Sigmoid colon (tissue), 6 donors: ENCODE measurements at regions not wholly inside any gene's neighbourhood (a gene's known extent, or its start where the extent isn't known, plus 50 kb on each side); places are given as distances from the start of the nearest gene placed in this dataset.

Experiments used
- DNase-seq: peaks from one replicate; pipeline ENCODE4 v3.0.0-alpha.2; 2019
- H3K27ac ChIP-seq, 4 donors: fragments of 200-600 bp; sonication (generic); one replicate each; pipeline ENCODE4 v1.5.1; 2016 to 2019; ENCODE audit warnings: mild to moderate bottlenecking in 1 of 4
- H3K27me3 ChIP-seq, 3 donors: fragments of 200-600 bp; sonication (generic); one replicate each; pipeline ENCODE4 v1.5.1; 2019; ENCODE audit warnings: mild to moderate bottlenecking in 1 of 3
- H3K36me3 ChIP-seq, 4 donors: fragments of 200-600 bp; sonication (generic); one replicate each; pipeline ENCODE4 v1.5.1; 2016 to 2019
- H3K4me1 ChIP-seq, 4 donors: fragments of 200-600 bp; sonication (generic); one replicate each; pipeline ENCODE4 v1.5.1; 2017 to 2019
- H3K4me3 ChIP-seq, 4 donors: fragments of 200-600 bp; sonication (generic); one replicate each; pipeline ENCODE4 v1.5.1; 2017 to 2019; ENCODE audit warnings: mild to moderate bottlenecking in 2 of 4, moderate library complexity in 1 of 4
- H3K9me3 ChIP-seq, 4 donors: fragments of 200-600 bp in 3 of 4; sonication (generic) in 3 of 4; one replicate each; pipeline versions ENCODE4 v1.5.1 to v1.6.1; 2013 to 2019
- CTCF ChIP-seq, 4 experiments: fragments of 450-650 bp in 3 of 4; fragments of 200-600 bp in 1 of 4; IDR thresholded peaks; one replicate each; pipeline ENCODE4 v1.5.1; 2016 to 2019; ENCODE audit warnings: antibody characterized with exemption in 4 of 4, mild to moderate bottlenecking in 3 of 4, moderate library complexity in 2 of 4
- EP300 ChIP-seq, 4 donors: sonication (generic); formaldehyde crosslinking; IDR thresholded peaks; one replicate each; pipeline ENCODE4 v1.6.1; 2017; ENCODE audit warnings: antibody characterized with exemption in 4 of 4
- POLR2A ChIP-seq, 2 donors: fragments of 450-650 bp; IDR thresholded peaks; one replicate each; pipeline ENCODE4 v1.6.1; 2016; ENCODE audit warnings: antibody characterized with exemption in 2 of 2, mild to moderate bottlenecking in 2 of 2, moderate library complexity in 2 of 2
- POLR2AphosphoS5 ChIP-seq, 4 donors: sonication (generic); formaldehyde crosslinking; IDR thresholded peaks; one replicate each; pipeline ENCODE4 v1.6.1; 2017; ENCODE audit warnings: antibody characterized with exemption in 4 of 4
- WGBS, 2 donors: extraction: QIAGEN DNeasy Blood & Tissue Kit; methylation state at CpG; one replicate each; pipeline ENCODE4 v1.1.7; 2013; 5-methylcytosine and 5-hydroxymethylcytosine counted together
- intact Hi-C: fragments of 100-400 bp; cut with DNase I; formaldehyde crosslinking; loops from one replicate; pipeline ENCODE4 v1.15.1; 2023
- donor health status: healthy with polysubstance abuse.
- donor health status: healthy.

- H3K4me1 ChIP-seq = no peaks in the 10 kb centered on the region
- H3K27me3 ChIP-seq = no peaks in the 10 kb centered on the region
- H3K9me3 ChIP-seq = peaks cover 0 to 2% (median 0%) of the 10 kb centered on the region in 4 donors
- no peaks in the 10 kb centered on the region for H3K36me3 ChIP-seq
- no peak overlapping the region for H3K4me3 ChIP-seq
- DNase-seq = no peak
- H3K27ac ChIP-seq = no peak overlapping the region
- intact Hi-C loops = no loop called here
- TF ChIP-seq CTCF (IDR thresholded peaks at IDR 0.05) = no peak
- no peak for TF ChIP-seq EP300 (IDR thresholded peaks at IDR 0.05)
- no peak for TF ChIP-seq POLR2AphosphoS5 (IDR thresholded peaks at IDR 0.05)
- no peak for TF ChIP-seq POLR2A (IDR thresholded peaks at IDR 0.05)
- 81 to 86% methylated on average over 4 of the region's 4 CpGs for WGBS, 2 donors
Measured at GRCh38 chr15:96559631-96560030, 229.1 kb downstream of the NR2F2 start.

GRCh38 chr15:96560246-96560895 lies 229.9 kb downstream of the NR2F2 start:
- Histone ChIP-seq H3K4me3 (no peak overlapping the region), H3K36me3 (no peaks in the 10 kb centered on the region), H3K4me1 (no peaks in the 10 kb centered on the region), H3K9me3 (no peaks in the 10 kb centered on the region), H3K27me3 (no peaks in the 10 kb centered on the region), H3K27ac (no peak overlapping the region)
- intact Hi-C loops = no loop called here
- TF ChIP-seq EP300 (IDR thresholded peaks at IDR 0.05) (no peak), POLR2AphosphoS5 (IDR thresholded peaks at IDR 0.05) (no peak), CTCF (IDR thresholded peaks at IDR 0.05) (no peak)
- 71 to 84% methylated on average over 3 of the region's 3 CpGs for WGBS, 2 donors
- no peak for DNase-seq

- no peaks in the 10 kb centered on the region for H3K4me1 ChIP-seq
- intact Hi-C loops = no loop called here
- no peak for TF ChIP-seq POLR2AphosphoS5 (IDR thresholded peaks at IDR 0.05)
- TF ChIP-seq EP300 (IDR thresholded peaks at IDR 0.05) = no peak
- no peak for TF ChIP-seq POLR2A (IDR thresholded peaks at IDR 0.05)
- TF ChIP-seq CTCF (IDR thresholded peaks at IDR 0.05) = no peak
- no peaks in the 10 kb centered on the region for H3K36me3 ChIP-seq
- H3K27me3 ChIP-seq = no peaks in the 10 kb centered on the region
- H3K4me3 ChIP-seq = no peak overlapping the region
- no peak for DNase-seq
- WGBS, 2 donors = 53 to 78% methylated on average over 2 of the region's 2 CpGs
- H3K27ac ChIP-seq = no peak overlapping the region
- H3K9me3 ChIP-seq = no peaks in the 10 kb centered on the region
Measured at GRCh38 chr15:96561593-96561992, 231.1 kb downstream of the NR2F2 start.

- H3K4me3 ChIP-seq = no peak overlapping the region
- intact Hi-C loops = no loop called here
- H3K9me3 ChIP-seq = no peaks in the 10 kb centered on the region
- H3K36me3 ChIP-seq = no peaks in the 10 kb centered on the region
- TF ChIP-seq EP300 (IDR thresholded peaks at IDR 0.05) (no peak), POLR2A (IDR thresholded peaks at IDR 0.05) (no peak), CTCF (IDR thresholded peaks at IDR 0.05) (no peak), POLR2AphosphoS5 (IDR thresholded peaks at IDR 0.05) (no peak)
- DNase-seq = no peak
- H3K4me1 ChIP-seq = no peaks in the 10 kb centered on the region
- no peaks in the 10 kb centered on the region for H3K27me3 ChIP-seq
- H3K27ac ChIP-seq = no peak overlapping the region
- WGBS, 2 donors = 86 to 87% methylated on average over 3 of the region's 3 CpGs
Measured at GRCh38 chr15:96564546-96564945, 234.0 kb downstream of the NR2F2 start.

GRCh38 chr15:96565266-96565665 lies 234.8 kb downstream of the NR2F2 start:
- Histone ChIP-seq H3K36me3 (no peaks in the 10 kb centered on the region), H3K4me1 (no peaks in the 10 kb centered on the region), H3K9me3 (no peaks in the 10 kb centered on the region), H3K27me3 (no peaks in the 10 kb centered on the region), H3K4me3 (no peak overlapping the region), H3K27ac (no peak overlapping the region)
- DNase-seq = no peak
- no peak for TF ChIP-seq EP300 (IDR thresholded peaks at IDR 0.05)
- TF ChIP-seq POLR2A (IDR thresholded peaks at IDR 0.05) = no peak
- no peak for TF ChIP-seq POLR2AphosphoS5 (IDR thresholded peaks at IDR 0.05)
- no peak for TF ChIP-seq CTCF (IDR thresholded peaks at IDR 0.05)
- 75 to 92% methylated on average over 2 of the region's 2 CpGs for WGBS, 2 donors
- intact Hi-C loops = no loop called here
